NCI-H526 treated with DMSO at 0.1 percent for 48 hours (cell line): ENCODE measurements at regions not wholly inside any gene's neighbourhood (a gene's known extent, or its start where the extent isn't known, plus 50 kb on each side); places are given as distances from the start of the nearest gene placed in this dataset.

Source experiments
- DNase-seq: peaks from one replicate; lab custom pipeline; 2025; lab: John Stamatoyannopoulos, UW

- DNase-seq = no peak
Observed at GRCh38 chr22:22999523-22999922, 70.8 kb upstream of the GNAZ start.

- peak; percentile 42 for DNase-seq
Observed at GRCh38 chr22:23000657-23001347, 69.5 kb upstream of the GNAZ start.

GRCh38 chr22:23001463-23001862 is 68.9 kb upstream of the GNAZ start:
- DNase-seq = no peak

- no peak for DNase-seq
Observed at GRCh38 chr22:23002612-23003180, 67.6 kb upstream of the GNAZ start.

- DNase-seq = no peak
Observed at GRCh38 chr22:23007823-23008222, 62.5 kb upstream of the GNAZ start.

- no peak for DNase-seq
Observed at GRCh38 chr22:23008896-23009295, 61.4 kb upstream of the GNAZ start.
